Mesenchymal stem cell (in vitro differentiated cells and primary cell): ENCODE measurements at regions not wholly inside any gene's neighbourhood (a gene's known extent, or its start where the extent isn't known, plus 50 kb on each side); places are given as distances from the start of the nearest gene placed in this dataset.
A peak's percentile ranks its signal among the peaks of the same experiment; 100 is the strongest.

Experiments
- DNase-seq: peaks from one replicate; pipeline ENCODE4 v3.0.0-alpha.2; 2013
- H2AFZ ChIP-seq: one replicate; pipeline ENCODE4 v1.6.1; 2013; ENCODE audit warnings: low read depth, mild to moderate bottlenecking, control low read depth, inconsistent platforms, low read length, moderate library complexity
- H2AK5ac ChIP-seq: 2 replicates; pipeline ENCODE4 v1.6.1; 2013; ENCODE audit warnings: low read length, moderate library complexity, mild to moderate bottlenecking, inconsistent platforms; ENCODE audit not compliant: severe bottlenecking
- H2BK120ac ChIP-seq: one replicate; pipeline ENCODE4 v1.6.1; 2013; ENCODE audit warnings: low read depth, mild to moderate bottlenecking, inconsistent platforms, low read length, moderate library complexity
- H2BK12ac ChIP-seq, 2 experiments: one replicate each; pipeline ENCODE4 v1.6.1; 2013; ENCODE audit warnings: inconsistent platforms in 2 of 2, low read length in 2 of 2, mild to moderate bottlenecking in 2 of 2, moderate library complexity in 2 of 2, control low read depth in 1 of 2
- H2BK15ac ChIP-seq: one replicate; pipeline ENCODE4 v1.6.1; 2013; ENCODE audit warnings: mild to moderate bottlenecking, low read depth, inconsistent platforms; ENCODE audit not compliant: poor library complexity, severe bottlenecking
- H2BK5ac ChIP-seq: 2 replicates; pipeline ENCODE4 v1.6.1; 2013; ENCODE audit warnings: low read depth, mild to moderate bottlenecking, low read length, control low read depth, inconsistent platforms; ENCODE audit not compliant: poor library complexity, severe bottlenecking
- H3K14ac ChIP-seq, 2 experiments: one replicate each; pipeline ENCODE4 v1.6.1; 2013; ENCODE audit warnings: inconsistent platforms in 2 of 2, low read length in 2 of 2, control low read depth in 1 of 2, mild to moderate bottlenecking in 1 of 2, moderate library complexity in 1 of 2
- H3K18ac ChIP-seq, 2 experiments: one replicate each; pipeline ENCODE4 v1.6.1; 2013; ENCODE audit warnings: inconsistent platforms in 2 of 2, low read length in 2 of 2, control low read depth in 1 of 2, low read depth in 1 of 2, mild to moderate bottlenecking in 1 of 2
- H3K23ac ChIP-seq, 2 experiments: one replicate each; pipeline ENCODE4 v1.6.1; 2013; ENCODE audit warnings: inconsistent platforms in 2 of 2, low read length in 2 of 2, mild to moderate bottlenecking in 2 of 2, moderate library complexity in 2 of 2, control low read depth in 1 of 2
- H3K27ac ChIP-seq: 2 replicates; pipeline ENCODE4 v1.5.1; 2013; ENCODE audit warnings: mild to moderate bottlenecking, moderate library complexity, low read length, control low read depth, inconsistent platforms; ENCODE audit not compliant: poor library complexity, severe bottlenecking
- H3K27me3 ChIP-seq, 2 experiments: 2 replicates each; pipeline versions ENCODE4 v1.6.1 to v1.7.0; 2013; ENCODE audit warnings: low read length in 2 of 2, mild to moderate bottlenecking in 2 of 2, moderate library complexity in 2 of 2, control low read depth in 1 of 2, inconsistent platforms in 1 of 2; ENCODE audit not compliant: control insufficient read depth in 1 of 2, insufficient read depth in 1 of 2
- H3K36me3 ChIP-seq, 2 experiments: 2 replicates each; pipeline versions ENCODE4 v1.6.1 to v1.7.0; 2013; ENCODE audit warnings: low read length in 2 of 2, control low read depth in 1 of 2, inconsistent platforms in 1 of 2, low read depth in 1 of 2, mild to moderate bottlenecking in 1 of 2; ENCODE audit not compliant: insufficient read depth in 2 of 2, control insufficient read depth in 1 of 2
- H3K4ac ChIP-seq, 2 experiments: one replicate each; pipeline ENCODE4 v1.6.1; 2013; ENCODE audit warnings: inconsistent platforms in 2 of 2, low read length in 2 of 2, mild to moderate bottlenecking in 2 of 2, moderate library complexity in 2 of 2, control low read depth in 1 of 2, low read depth in 1 of 2
- H3K4me1 ChIP-seq: 2 replicates; pipeline ENCODE4 v1.6.1; 2013; ENCODE audit warnings: low read depth, low read length, control low read depth; ENCODE audit not compliant: control insufficient read depth, insufficient read depth
- H3K4me2 ChIP-seq: 2 replicates; pipeline ENCODE4 v1.6.1; 2013; ENCODE audit warnings: low read length, mild to moderate bottlenecking, inconsistent platforms; ENCODE audit not compliant: poor library complexity, severe bottlenecking
- H3K4me3 ChIP-seq, 2 experiments: 2 replicates each; pipeline versions ENCODE4 v1.5.1 to v1.7.0; 2013; ENCODE audit warnings: low read length in 2 of 2, mild to moderate bottlenecking in 2 of 2, control low read depth in 1 of 2, low read depth in 1 of 2; ENCODE audit not compliant: insufficient read depth in 1 of 2
- H3K79me1 ChIP-seq: replicated peaks from 2 replicates; pipeline ENCODE4 v1.6.1; 2013; ENCODE audit warnings: mild to moderate bottlenecking, control low read depth, low read length, inconsistent platforms; ENCODE audit not compliant: poor library complexity, severe bottlenecking
- H3K9ac ChIP-seq: 2 replicates; pipeline ENCODE4 v1.7.0; 2013; ENCODE audit warnings: mild to moderate bottlenecking, low read length, moderate library complexity
- H3K9me3 ChIP-seq: 2 replicates; pipeline ENCODE4 v1.7.0; 2013; ENCODE audit warnings: mild to moderate bottlenecking, low read length; ENCODE audit not compliant: control insufficient read depth
- H4K8ac ChIP-seq: one replicate; pipeline ENCODE4 v1.6.1; 2013; ENCODE audit warnings: inconsistent platforms, mild to moderate bottlenecking, low read length, moderate library complexity
- H4K91ac ChIP-seq: one replicate; pipeline ENCODE4 v1.6.1; 2013; ENCODE audit warnings: mild to moderate bottlenecking, low read length, inconsistent platforms
- WGBS: methylation state at CpG from one replicate; pipeline ENCODE4 v1.1.7; 2013; ENCODE audit warnings: mixed read lengths; 5-methylcytosine and 5-hydroxymethylcytosine counted together

DNA sequence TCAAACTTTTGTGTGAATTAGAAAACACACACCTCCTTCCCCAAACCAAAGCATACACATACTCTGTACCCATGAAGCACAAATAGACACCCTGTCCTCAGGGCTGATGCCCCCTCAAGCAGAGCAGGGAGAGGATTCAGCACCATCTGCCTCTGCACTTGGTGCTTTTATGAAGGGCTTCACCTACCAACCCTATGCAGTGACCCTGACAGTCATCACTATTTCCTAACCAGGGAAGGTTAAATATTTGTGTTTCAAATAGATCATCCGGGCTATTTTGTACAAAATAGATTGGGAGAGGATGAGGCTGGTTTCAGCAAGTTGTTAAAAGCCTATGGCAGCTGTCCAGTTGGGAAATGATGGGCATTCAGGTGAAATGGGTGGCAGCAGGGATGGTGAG, 396.2 kb downstream of the ZSWIM6 start:
- 68% methylated on average over 1 of the region's 1 CpG for WGBS
- DNase-seq, result no peak
- H2BK5ac ChIP-seq, result no peak overlapping the region

DNA sequence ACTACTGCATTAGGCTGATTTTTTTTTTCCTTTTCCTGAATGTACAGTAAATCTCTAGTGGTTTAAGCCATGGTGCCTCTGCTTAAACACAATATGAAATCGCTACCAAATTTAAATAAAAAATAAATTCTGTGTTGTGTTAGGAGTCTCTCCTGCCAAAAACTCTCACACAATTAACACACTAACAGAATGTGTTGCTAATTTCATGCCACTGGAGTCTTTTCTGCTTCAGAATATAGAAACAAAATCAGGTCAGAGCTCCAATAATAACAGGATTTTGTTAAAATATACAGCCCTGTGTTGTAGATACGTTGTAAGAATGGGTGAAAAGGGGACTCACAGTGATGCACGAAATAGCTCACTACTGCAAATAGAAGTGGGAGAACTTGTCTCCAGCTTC, 398.8 kb downstream of the ZSWIM6 start:
- no peak overlapping the region for H3K23ac ChIP-seq
- no peak overlapping the region for H3K9ac ChIP-seq
- H3K4me1 ChIP-seq, result no peaks in the 10 kb centered on the region
- no peak overlapping the region for H3K4ac ChIP-seq
- no peak overlapping the region for H2BK120ac ChIP-seq
- no peak overlapping the region for H3K18ac ChIP-seq
- H3K9me3 ChIP-seq, result no peaks in the 10 kb centered on the region
- no peak overlapping the region for H2AFZ ChIP-seq
- 28% methylated on average over 2 of the region's 3 CpGs for WGBS
- H2BK15ac ChIP-seq, result no peak overlapping the region
- H3K79me1 ChIP-seq, result no peaks in the 10 kb centered on the region
- no peak overlapping the region for H2AK5ac ChIP-seq
- no peak overlapping the region for H2BK5ac ChIP-seq
- no peak overlapping the region for H4K8ac ChIP-seq
- H3K4me2 ChIP-seq, result no peak overlapping the region
- H4K91ac ChIP-seq, result no peak overlapping the region
- H3K14ac ChIP-seq, result no peak overlapping the region
- H3K27me3 ChIP-seq, result peaks cover 18 to 37% of the 10 kb centered on the region in 2 experiments
- H3K4me3 ChIP-seq, result no peak overlapping the region
- H3K27ac ChIP-seq, result no peak overlapping the region
- H3K36me3 ChIP-seq, result no peaks in the 10 kb centered on the region
- no peak for DNase-seq
- no peak overlapping the region for H2BK12ac ChIP-seq

More for the DNA sequence above, 396.2 kb downstream of the ZSWIM6 start:
- H2BK15ac ChIP-seq, result no peak overlapping the region
- no peak overlapping the region for H3K9ac ChIP-seq
- H3K9me3 ChIP-seq, result no peaks in the 10 kb centered on the region
- H3K27ac ChIP-seq, result no peak overlapping the region
- H3K4me3 ChIP-seq, result no peak overlapping the region
- H2BK120ac ChIP-seq, result no peak overlapping the region
- no peaks in the 10 kb centered on the region for H3K4me1 ChIP-seq
- H3K27me3 ChIP-seq, result peaks cover 23 to 37% of the 10 kb centered on the region in 2 experiments
- no peak overlapping the region for H2AFZ ChIP-seq
- no peaks in the 10 kb centered on the region for H3K36me3 ChIP-seq
- H4K8ac ChIP-seq, result no peak overlapping the region
- H3K14ac ChIP-seq, result no peak overlapping the region
- H2AK5ac ChIP-seq, result no peak overlapping the region
- H4K91ac ChIP-seq, result no peak overlapping the region
- no peak overlapping the region for H3K23ac ChIP-seq
- H3K4me2 ChIP-seq, result no peak overlapping the region
- H3K79me1 ChIP-seq, result no peaks in the 10 kb centered on the region
- H3K18ac ChIP-seq, result no peak overlapping the region
- H2BK12ac ChIP-seq, result no peak overlapping the region
- no peak overlapping the region for H3K4ac ChIP-seq

DNA sequence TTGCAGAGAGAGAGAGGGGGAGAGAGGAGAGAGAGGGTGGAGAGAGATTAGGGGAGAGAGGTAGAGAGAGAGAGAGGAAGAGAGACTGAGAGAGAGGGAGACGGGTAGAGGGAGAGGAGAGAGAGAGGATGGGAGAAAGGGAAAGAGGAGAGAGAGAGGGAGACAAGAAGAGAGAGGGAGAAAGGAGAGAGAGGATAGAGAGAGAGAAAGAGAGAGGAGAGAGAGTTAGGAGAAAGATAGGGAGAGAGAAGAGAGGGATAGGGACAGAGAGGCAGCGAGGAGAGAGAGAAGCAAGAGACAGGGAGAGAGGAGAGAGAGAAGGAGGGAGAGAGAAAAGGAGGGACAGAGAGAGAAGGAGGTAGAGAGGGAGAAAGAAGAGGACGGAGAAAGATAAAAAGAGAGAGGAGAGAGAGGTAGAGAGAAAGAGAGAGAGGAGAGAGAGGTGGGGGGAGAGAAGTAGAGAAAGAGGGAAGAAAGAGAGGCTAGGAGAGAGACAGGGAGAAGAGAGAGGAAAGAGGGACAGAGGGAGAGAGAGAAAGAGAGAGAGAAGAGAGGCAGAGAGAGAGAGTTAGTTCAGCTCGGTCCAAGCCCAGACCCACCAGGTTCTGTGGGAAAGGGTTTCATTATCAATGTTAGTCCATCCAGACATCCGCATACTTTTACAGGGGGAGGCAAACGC, 399.3 kb downstream of the ZSWIM6 start:
- Histone ChIP-seq H3K18ac (no peak overlapping the region), H3K23ac (no peak overlapping the region), H2AFZ (no peak overlapping the region), H3K36me3 (no peaks in the 10 kb centered on the region), H2BK15ac (no peak overlapping the region), H4K91ac (no peak overlapping the region), H3K4me2 (no peak overlapping the region), H3K14ac (no peak overlapping the region), H2BK12ac (no peak overlapping the region), H3K9ac (no peak overlapping the region), H3K4me3 (no peak overlapping the region), H3K4me1 (peaks cover 3% of the 10 kb centered on the region), H2AK5ac (no peak overlapping the region), H3K4ac (no peak overlapping the region), H3K27me3 (peaks cover 18 to 37% of the 10 kb centered on the region in 2 experiments), H3K9me3 (no peaks in the 10 kb centered on the region), H2BK5ac (no peak overlapping the region), H4K8ac (no peak overlapping the region), H2BK120ac (no peak overlapping the region), H3K79me1 (no peaks in the 10 kb centered on the region), H3K27ac (no peak overlapping the region)
- no peak for DNase-seq
- WGBS, result 49% methylated on average over 6 of the region's 6 CpGs

DNA sequence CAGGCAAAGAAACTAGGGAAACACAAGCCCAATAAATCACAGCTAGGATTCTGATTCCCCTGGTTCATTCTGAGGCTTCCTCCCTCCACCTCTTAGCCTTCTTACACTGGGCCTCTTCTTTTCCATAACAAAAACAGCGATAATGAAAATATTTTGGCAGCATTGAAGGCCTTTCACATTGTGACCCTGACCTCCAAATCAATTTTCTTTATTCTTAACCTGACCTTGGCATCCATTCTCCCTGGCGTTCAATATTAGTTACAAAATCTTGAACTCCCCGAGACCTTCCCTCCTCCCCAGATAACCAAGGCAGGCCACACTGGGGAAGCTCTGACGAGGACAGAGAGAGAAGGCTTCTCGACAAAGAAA, 399.9 kb downstream of the ZSWIM6 start:
- Histone ChIP-seq H3K4me1 (peaks cover 5% of the 10 kb centered on the region), H4K91ac (no peak overlapping the region), H3K4me2 (no peak overlapping the region), H3K27ac (no peak overlapping the region), H3K4ac (no peak overlapping the region), H2BK120ac (no peak overlapping the region), H3K14ac (no peak overlapping the region), H3K23ac (no peak overlapping the region), H3K9me3 (no peaks in the 10 kb centered on the region), H3K18ac (no peak overlapping the region), H3K36me3 (no peaks in the 10 kb centered on the region), H3K9ac (no peak overlapping the region), H3K79me1 (no peaks in the 10 kb centered on the region), H3K27me3 (peaks cover 18 to 37% of the 10 kb centered on the region in 2 experiments), H4K8ac (no peak overlapping the region), H2BK5ac (no peak overlapping the region), H2AK5ac (no peak overlapping the region), H2BK12ac (no peak overlapping the region), H2AFZ (no peak overlapping the region), H3K4me3 (peak overlapping the region in 1 of 2 experiments; percentile 56), H2BK15ac (no peak overlapping the region)
- WGBS, result 59% methylated on average over 5 of the region's 5 CpGs
- no peak for DNase-seq
